ENCODE measurements at regions not wholly inside any gene's neighbourhood (a gene's known extent, or its start where the extent isn't known, plus 50 kb on each side); places are given as distances from the start of the nearest gene placed in this dataset.

- ChIA-PET RAD21 (ENCODE audit: unreplicated experiment) (no interaction called here), SMC1A (ENCODE audit: uncharacterized antibody, unreplicated experiment) (no interaction called here), POLR2A (no interaction called here), CTCF (no interaction called here)
- Histone ChIP-seq H3K4me3 (no peak overlapping the region), H3K9me3 (replicated peaks; ENCODE audit: control insufficient read depth, insufficient read depth, low read length) (no peaks in the 10 kb centered on the region), H3K9ac (ENCODE audit: control insufficient read depth, insufficient read depth, low read length) (no peak overlapping the region), H3K36me3 (ENCODE audit: control insufficient read depth in 2 of 2, insufficient read depth in 2 of 2, low read length in 1 of 2) (no peaks in the 10 kb centered on the region), H3K27ac (ENCODE audit: control insufficient read depth, insufficient read depth) (no peak overlapping the region), H2AFZ (ENCODE audit: control insufficient read depth, low read depth, low read length) (no peak overlapping the region), H3K27me3 (replicated peaks in 1 of 2; ENCODE audit: control insufficient read depth in 2 of 2, insufficient read depth in 2 of 2, low read length in 1 of 2) (no peaks in the 10 kb centered on the region), H4K20me1 (ENCODE audit: control insufficient read depth, insufficient read depth) (no peaks in the 10 kb centered on the region), H3K4me2 (ENCODE audit: control insufficient read depth, insufficient read depth) (no peak overlapping the region), H3K79me2 (ENCODE audit: control insufficient read depth, insufficient read depth, low read length) (no peaks in the 10 kb centered on the region), H3K4me1 (ENCODE audit: control insufficient read depth, insufficient read depth, low read length) (no peaks in the 10 kb centered on the region)
- intact Hi-C loops (cut with micrococcal nuclease; ENCODE audit: unreplicated experiment) (no loop called here), in situ Hi-C loops (cut with MboI) (no loop called here)
- DNase-seq (ENCODE audit: low read depth, low spot score) (no peak), ATAC-seq (no peak), FAIRE-seq (no peak)
- TF ChIP-seq NBN (IDR thresholded peaks at IDR 0.05) (no peak), IKZF1 (conservative IDR thresholded peaks at IDR 0.05) (no peak), YBX1 (IDR thresholded peaks at IDR 0.05) (no peak), EGR1 (IDR thresholded peaks at IDR 0.05; ENCODE audit: borderline replicate concordance in 1 of 2, low read depth in 2 of 2, low read length in 2 of 2) (no peak), JUNB (IDR thresholded peaks at IDR 0.05) (no peak), BACH1 (IDR thresholded peaks at IDR 0.05; ENCODE audit: borderline replicate concordance) (no peak), NFYB (IDR thresholded peaks at IDR 0.05; ENCODE audit: insufficient read depth, low read depth, low read length) (no peak), CBX5 (IDR thresholded peaks at IDR 0.05; ENCODE audit: low read depth) (no peak)
- no TSS peak for BruUV-seq (replicated peaks)
- WGBS (ENCODE audit: insufficient coverage, insufficient replicate concordance, low lambda C conversion rate, missing lambda C conversion rate), result 43% methylated on average over 9 of the region's 10 CpGs
Measured at GRCh38 chr16:73252446-73252845, 204.5 kb upstream of the ZFHX3 start.

GRCh38 chr16:73251608-73252007 is 203.7 kb upstream of the ZFHX3 start:
- DNase-seq (ENCODE audit: low read depth, low spot score) (no peak), FAIRE-seq (no peak), ATAC-seq (no peak)
- Histone ChIP-seq H3K4me2 (ENCODE audit: control insufficient read depth, insufficient read depth) (no peak overlapping the region), H3K4me1 (ENCODE audit: control insufficient read depth, insufficient read depth, low read length) (no peaks in the 10 kb centered on the region), H3K36me3 (ENCODE audit: control insufficient read depth in 2 of 2, insufficient read depth in 2 of 2, low read length in 1 of 2) (no peaks in the 10 kb centered on the region), H2AFZ (ENCODE audit: control insufficient read depth, low read depth, low read length) (no peak overlapping the region), H4K20me1 (ENCODE audit: control insufficient read depth, insufficient read depth) (no peaks in the 10 kb centered on the region), H3K27me3 (replicated peaks in 1 of 2; ENCODE audit: control insufficient read depth in 2 of 2, insufficient read depth in 2 of 2, low read length in 1 of 2) (no peaks in the 10 kb centered on the region), H3K27ac (ENCODE audit: control insufficient read depth, insufficient read depth) (no peak overlapping the region), H3K9me3 (replicated peaks; ENCODE audit: control insufficient read depth, insufficient read depth, low read length) (no peaks in the 10 kb centered on the region), H3K4me3 (no peak overlapping the region), H3K9ac (ENCODE audit: control insufficient read depth, insufficient read depth, low read length) (no peak overlapping the region), H3K79me2 (ENCODE audit: control insufficient read depth, insufficient read depth, low read length) (no peaks in the 10 kb centered on the region)
- in situ Hi-C loops (cut with MboI), result no loop called here
- ChIA-PET RAD21 (ENCODE audit: unreplicated experiment) (no interaction called here), POLR2A (no interaction called here), SMC1A (ENCODE audit: uncharacterized antibody, unreplicated experiment) (no interaction called here), CTCF (no interaction called here)
- 74% methylated on average over 7 of the region's 7 CpGs for WGBS (ENCODE audit: insufficient coverage, insufficient replicate concordance, low lambda C conversion rate, missing lambda C conversion rate)
- BruUV-seq (replicated peaks), result no TSS peak
- intact Hi-C loops (cut with micrococcal nuclease; ENCODE audit: unreplicated experiment), result no loop called here
- TF ChIP-seq SRF (IDR thresholded peaks at IDR 0.05; ENCODE audit: low read depth in 2 of 2, low read length in 2 of 2) (no peak), NR2C2 (IDR thresholded peaks at IDR 0.05; ENCODE audit: borderline replicate concordance, control insufficient read depth, insufficient read length, low read depth) (peak; percentile 19)
